HG02938 (cell line): ENCODE measurements at regions not wholly inside any gene's neighbourhood (a gene's known extent, or its start where the extent isn't known, plus 50 kb on each side); places are given as distances from the start of the nearest gene placed in this dataset.
"Not testable (repeated sequence)": the region's sequence is repeated elsewhere in the genome, so short reads cannot be mapped to it uniquely, and the experiment has no call there.

ENCODE experiments used
- ATAC-seq: cut with Tn5 transposase; IDR thresholded peaks from one replicate; pipeline ENCODE4 v1.9.1; 2021; ENCODE audit warnings: mild to moderate bottlenecking, moderate library complexity; ENCODE audit not compliant: unreplicated experiment

- ATAC-seq: peak; percentile 76
Measured at GRCh38 chr4:154164931-154165839, 326.4 kb downstream of the DCHS2 start.

GRCh38 chr4:154160519-154161301 is 330.9 kb downstream of the DCHS2 start:
- no peak for ATAC-seq

- no peak for ATAC-seq
Measured at GRCh38 chr4:154158361-154159155, 333.0 kb downstream of the DCHS2 start.

- ATAC-seq: no peak
Measured at GRCh38 chr4:154152546-154152945, 339.1 kb downstream of the DCHS2 start.

GRCh38 chr4:154149236-154149635 is 342.4 kb downstream of the DCHS2 start:
- not testable (repeated sequence) for ATAC-seq

- no peak for ATAC-seq
Measured at GRCh38 chr4:154143720-154144119, 347.9 kb downstream of the DCHS2 start.

GRCh38 chr4:154142664-154143063 is 348.9 kb downstream of the DCHS2 start:
- ATAC-seq: no peak

- ATAC-seq: no peak
Measured at GRCh38 chr4:154140869-154141268, 350.7 kb downstream of the DCHS2 start.

GRCh38 chr4:154137320-154137905 is 348.5 kb upstream of the SFRP2 start:
- ATAC-seq: no peak

GRCh38 chr4:154135576-154135975 is 346.7 kb upstream of the SFRP2 start:
- no peak for ATAC-seq

GRCh38 chr4:154132406-154132805 is 343.5 kb upstream of the SFRP2 start:
- ATAC-seq: no peak

- ATAC-seq: no peak
Measured at GRCh38 chr4:154126276-154126675, 337.4 kb upstream of the SFRP2 start.

- ATAC-seq: no peak
Measured at GRCh38 chr4:154125340-154125739, 336.5 kb upstream of the SFRP2 start.

- ATAC-seq: no peak
Measured at GRCh38 chr4:154124539-154125255, 335.8 kb upstream of the SFRP2 start.

- no peak for ATAC-seq
Measured at GRCh38 chr4:154123897-154124296, 335.0 kb upstream of the SFRP2 start.

- ATAC-seq: no peak
Measured at GRCh38 chr4:154120690-154121345, 331.9 kb upstream of the SFRP2 start.

GRCh38 chr4:154120006-154120676 is 331.3 kb upstream of the SFRP2 start:
- no peak for ATAC-seq

GRCh38 chr4:154119317-154119716 is 330.4 kb upstream of the SFRP2 start:
- ATAC-seq: no peak

GRCh38 chr4:154117726-154118125 is 328.8 kb upstream of the SFRP2 start:
- not testable (repeated sequence) for ATAC-seq
